PC-9 (cell line): ENCODE measurements at regions not wholly inside any gene's neighbourhood (a gene's known extent, or its start where the extent isn't known, plus 50 kb on each side); places are given as distances from the start of the nearest gene placed in this dataset.

ENCODE experiments used
- EZH2 ChIP-seq: fragments of 200-600 bp; sonication (generic); IDR thresholded peaks from 2 replicates; pipeline ENCODE4 v1.8.0; 2017; ENCODE audit warnings: antibody characterized with exemption, low read depth
- TF ChIP-seq, protein P1 (sequence below): fragments of 200-600 bp; sonication (generic); conservative IDR thresholded peaks from 2 replicates; pipeline ENCODE4 v1.6.1; 2017; ENCODE audit warnings: mixed run types, antibody characterized with exemption, mild to moderate bottlenecking, moderate library complexity

GRCh38 chr3:187497052-187497451 is 128.9 kb downstream of the RTP4 start:
- TF ChIP-seq, protein P1, sequence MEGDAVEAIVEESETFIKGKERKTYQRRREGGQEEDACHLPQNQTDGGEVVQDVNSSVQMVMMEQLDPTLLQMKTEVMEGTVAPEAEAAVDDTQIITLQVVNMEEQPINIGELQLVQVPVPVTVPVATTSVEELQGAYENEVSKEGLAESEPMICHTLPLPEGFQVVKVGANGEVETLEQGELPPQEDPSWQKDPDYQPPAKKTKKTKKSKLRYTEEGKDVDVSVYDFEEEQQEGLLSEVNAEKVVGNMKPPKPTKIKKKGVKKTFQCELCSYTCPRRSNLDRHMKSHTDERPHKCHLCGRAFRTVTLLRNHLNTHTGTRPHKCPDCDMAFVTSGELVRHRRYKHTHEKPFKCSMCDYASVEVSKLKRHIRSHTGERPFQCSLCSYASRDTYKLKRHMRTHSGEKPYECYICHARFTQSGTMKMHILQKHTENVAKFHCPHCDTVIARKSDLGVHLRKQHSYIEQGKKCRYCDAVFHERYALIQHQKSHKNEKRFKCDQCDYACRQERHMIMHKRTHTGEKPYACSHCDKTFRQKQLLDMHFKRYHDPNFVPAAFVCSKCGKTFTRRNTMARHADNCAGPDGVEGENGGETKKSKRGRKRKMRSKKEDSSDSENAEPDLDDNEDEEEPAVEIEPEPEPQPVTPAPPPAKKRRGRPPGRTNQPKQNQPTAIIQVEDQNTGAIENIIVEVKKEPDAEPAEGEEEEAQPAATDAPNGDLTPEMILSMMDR, result no peak
- no peak for TF ChIP-seq EZH2
